GM19328 (cell line): ENCODE measurements at regions not wholly inside any gene's neighbourhood (a gene's known extent, or its start where the extent isn't known, plus 50 kb on each side); places are given as distances from the start of the nearest gene placed in this dataset.

Source experiments
- ATAC-seq: cut with Tn5 transposase; IDR thresholded peaks from one replicate; pipeline ENCODE4 v1.9.1; 2021; ENCODE audit warnings: mild to moderate bottlenecking, moderate library complexity; ENCODE audit not compliant: unreplicated experiment

DNA sequence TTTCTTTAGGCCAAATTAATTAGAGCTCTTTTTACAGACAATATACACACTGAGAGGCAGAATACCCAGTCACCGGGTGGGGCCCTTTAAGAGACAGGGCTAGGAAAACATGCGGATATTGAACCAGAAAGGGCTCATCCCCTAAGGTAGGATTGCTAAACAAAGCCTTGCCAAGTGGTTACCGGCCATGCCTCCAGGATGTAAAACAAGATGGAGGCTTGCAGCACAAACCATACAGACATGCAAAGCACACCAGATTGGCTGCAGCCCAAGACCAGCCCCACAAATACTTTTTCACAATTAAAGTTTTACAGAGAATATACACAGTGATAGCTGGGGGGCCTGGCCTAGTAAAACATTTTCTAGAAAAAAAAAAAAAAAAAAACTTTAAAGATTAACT, 210.0 kb downstream of the KLHL4 start:
- no peak for ATAC-seq

DNA sequence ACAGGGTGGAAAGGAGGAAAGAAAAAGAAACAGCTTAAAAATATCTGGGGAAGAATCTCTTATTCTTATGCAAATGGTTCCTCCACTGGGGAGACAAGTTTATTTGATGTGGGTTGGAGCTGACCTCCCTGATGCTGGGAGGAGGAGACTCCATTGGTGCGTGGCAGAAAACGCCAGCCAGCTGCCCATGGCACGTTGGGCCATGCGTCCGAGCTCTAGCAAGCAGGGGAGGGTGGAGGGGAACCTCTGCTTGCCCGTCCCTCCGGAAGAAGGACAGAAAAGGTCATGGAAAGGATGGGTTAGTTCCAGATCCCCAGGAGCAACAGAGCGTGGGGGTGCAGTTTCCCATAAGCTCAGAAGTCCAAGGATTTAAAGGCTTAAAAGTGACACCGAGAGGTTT, 210.4 kb downstream of the KLHL4 start:
- ATAC-seq, result no peak

DNA sequence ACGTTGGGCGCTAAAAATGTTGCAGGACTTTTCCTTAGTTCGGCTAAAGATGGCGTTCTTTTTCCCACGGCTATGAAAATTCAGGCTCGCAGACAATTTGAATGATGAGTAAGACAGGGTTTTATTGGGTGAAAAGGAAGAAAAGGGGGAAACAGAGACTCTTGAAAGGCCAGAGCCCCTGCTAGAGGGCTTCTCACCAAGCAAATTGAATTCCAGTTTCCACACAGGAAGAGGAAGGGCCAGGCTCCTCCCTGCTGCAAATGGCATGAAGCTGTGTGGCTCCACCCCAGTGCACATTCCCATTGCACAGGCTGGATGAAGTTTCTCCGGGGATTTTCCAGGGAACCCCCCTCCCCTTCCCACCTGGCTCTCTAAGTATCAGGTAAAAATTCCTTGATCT, 210.9 kb downstream of the KLHL4 start:
- ATAC-seq, result no peak

DNA sequence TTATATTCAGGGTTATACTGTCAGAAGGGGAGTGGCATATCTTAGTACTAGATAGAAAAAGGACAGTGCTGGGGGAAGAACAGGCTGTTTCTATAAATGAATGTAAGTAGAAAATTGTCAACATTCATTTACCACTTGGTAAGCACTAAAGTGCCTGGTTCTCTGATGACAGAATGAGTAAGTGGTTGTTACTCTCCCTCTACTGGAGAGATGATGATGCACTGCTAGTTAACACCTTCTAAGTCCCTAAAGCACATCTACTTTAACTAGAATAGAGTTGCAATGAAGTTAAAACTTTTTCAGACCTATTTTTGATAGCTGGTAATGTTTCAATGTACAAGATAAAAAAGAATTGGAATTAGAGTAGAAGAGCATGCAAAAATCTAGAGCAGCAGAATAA, 214.5 kb downstream of the KLHL4 start:
- ATAC-seq, result no peak

DNA sequence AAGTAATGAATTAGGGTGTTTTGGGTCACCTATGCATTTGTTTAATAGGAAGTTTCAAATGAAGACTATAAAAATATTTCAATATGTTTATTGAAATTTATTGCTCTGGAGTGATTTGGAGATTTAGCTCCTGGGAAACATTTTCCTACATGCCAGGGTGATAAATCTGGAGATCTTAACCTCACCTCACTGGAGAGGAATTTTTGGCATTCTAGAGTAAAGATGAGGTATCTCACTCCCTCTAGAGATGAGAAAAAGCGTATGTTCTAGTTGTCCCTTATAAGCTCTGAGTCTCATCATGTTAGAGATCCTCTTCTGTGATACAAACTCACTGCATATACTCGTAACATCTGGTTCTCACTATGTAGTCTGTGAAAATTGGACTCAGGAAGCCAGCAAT, 219.0 kb downstream of the KLHL4 start:
- ATAC-seq, result no peak

DNA sequence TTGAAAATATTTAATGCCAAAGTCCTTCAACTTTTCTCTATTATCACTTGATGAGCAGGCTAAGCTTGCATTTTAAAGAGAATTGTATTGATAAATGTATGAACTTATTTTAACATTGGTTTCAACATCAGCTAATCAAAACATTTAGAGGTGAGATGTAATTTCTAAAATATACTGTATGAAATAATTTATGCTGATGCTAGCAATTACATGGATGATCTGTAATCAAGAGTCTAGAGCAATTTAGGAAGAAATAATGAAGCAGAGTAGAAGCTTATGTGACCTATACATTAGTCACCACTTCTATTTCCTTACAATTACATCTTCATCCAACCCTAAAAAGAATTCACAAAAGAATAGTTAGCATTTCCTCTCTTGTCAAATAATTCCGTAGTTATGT, 226.8 kb downstream of the KLHL4 start:
- ATAC-seq, result no peak

DNA sequence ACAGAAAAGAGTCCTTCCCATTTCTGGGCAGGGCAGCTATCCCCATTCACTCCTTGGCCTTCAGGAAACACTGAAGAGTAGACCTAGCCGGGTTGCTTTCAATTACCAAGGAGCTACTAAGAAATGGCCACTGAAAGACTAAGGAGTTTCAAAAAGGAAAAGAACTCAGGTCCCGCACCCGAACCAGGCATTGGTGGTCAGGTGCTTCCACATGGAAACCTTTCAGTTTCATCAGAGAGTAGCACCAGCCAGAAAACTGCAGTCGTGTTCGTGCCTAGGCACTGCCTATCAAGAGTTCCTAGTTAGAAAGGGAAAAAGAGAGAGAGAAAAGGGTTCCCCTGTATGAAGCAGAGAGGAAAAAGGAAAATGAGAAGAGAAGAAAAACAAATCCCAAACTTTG, 237.9 kb downstream of the KLHL4 start:
- ATAC-seq, result no peak

DNA sequence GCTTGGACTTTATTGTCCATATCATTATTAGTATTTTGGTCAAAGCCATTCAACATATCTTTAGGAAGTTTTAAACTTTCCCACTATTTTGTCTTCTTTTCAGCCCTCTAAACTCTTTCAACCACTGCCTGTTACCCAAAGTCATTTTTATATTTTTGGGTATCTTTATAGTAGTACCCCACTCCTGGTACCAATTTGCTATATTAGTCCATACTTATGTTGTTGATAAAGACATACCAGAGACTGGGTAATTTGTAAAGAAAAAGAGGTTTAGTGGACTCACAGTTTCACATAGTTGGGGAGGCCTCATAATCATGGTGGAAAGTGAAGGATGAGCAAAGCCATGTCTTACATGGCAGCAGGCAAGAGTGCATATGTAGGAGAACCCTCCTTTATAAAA, 271.4 kb downstream of the KLHL4 start:
- no peak for ATAC-seq

DNA sequence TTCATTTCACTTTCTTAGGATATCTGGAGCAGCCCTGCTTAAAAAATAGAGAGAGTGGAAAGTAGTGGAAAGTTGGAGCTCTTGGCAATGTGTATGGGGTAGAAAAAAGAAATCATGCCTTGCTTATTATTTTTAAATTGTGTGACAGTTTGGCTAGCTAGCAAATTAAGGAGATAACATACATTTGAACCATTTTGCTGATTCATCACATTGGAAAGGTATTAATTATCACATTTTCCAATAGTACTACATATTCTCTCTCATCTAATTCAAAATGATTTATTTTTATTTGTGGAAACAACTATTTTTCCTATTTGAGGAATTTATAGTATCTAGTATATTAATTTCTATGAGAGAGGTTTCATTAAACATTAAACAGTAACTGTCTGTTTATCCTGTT, 280.4 kb downstream of the KLHL4 start:
- no peak for ATAC-seq

DNA sequence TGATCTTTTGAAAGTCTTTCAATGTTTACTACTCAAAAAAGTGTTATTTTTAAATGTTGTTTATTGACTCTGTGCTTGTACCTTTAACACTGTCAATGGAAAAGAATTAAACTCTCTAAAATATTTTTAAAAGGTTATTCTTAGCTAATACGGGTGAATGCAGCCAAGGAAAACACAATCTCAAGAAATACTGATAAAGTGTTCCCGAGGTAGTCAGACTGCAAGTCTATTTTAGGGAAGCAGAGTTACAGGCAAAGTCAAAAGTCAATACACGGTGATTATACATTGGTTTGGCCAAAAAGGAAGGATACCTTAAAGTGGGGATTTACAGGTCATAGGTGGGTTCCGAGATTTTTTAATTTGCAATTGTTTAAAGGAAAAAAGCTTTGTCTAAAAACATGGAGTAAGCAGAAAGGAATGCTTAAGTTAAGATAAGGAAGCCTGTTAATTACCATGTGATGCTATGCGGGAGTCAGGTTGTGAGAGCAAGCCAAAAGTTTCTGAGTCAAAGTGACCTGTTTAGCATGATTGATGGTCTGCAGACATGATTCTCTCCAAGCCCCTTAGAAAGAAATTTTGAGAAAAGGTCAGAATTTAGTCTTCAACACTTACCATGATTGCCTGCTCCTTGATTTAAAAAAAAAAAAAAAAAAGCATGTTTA, 288.4 kb downstream of the KLHL4 start:
- no peak for ATAC-seq

DNA sequence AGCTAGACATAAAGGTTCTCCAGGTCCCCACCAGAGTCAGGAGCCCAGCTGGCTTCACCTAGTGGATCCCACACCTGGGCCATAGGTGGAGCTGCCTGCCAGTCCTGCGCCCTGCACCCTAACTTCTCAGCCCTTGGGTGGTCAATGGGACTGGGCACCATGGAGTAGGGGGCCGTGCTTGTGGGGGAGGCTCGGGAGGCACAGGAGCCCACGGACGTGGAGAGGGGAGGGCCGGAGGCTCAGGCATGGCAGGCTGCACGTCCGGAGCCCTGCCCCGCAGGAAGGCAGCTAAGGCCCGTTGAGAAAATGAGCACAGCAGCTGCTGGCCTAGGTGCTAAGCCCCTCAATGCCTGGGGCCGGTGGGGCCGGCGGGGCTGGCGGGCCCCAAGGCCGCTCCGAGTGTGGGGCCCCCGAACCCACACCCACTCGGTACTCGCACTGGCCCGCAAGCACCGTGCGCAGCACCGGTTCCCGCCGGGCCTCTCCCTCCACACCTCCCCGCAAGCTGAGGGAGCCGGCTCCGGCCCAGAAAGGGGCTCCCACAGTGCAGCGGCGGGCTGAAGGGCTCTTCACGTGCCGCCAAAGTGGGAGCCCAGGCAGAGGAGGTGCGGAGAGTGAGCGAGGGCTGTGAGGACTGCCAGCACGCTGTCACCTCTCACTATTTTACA, 291.1 kb downstream of the KLHL4 start:
- no peak for ATAC-seq

DNA sequence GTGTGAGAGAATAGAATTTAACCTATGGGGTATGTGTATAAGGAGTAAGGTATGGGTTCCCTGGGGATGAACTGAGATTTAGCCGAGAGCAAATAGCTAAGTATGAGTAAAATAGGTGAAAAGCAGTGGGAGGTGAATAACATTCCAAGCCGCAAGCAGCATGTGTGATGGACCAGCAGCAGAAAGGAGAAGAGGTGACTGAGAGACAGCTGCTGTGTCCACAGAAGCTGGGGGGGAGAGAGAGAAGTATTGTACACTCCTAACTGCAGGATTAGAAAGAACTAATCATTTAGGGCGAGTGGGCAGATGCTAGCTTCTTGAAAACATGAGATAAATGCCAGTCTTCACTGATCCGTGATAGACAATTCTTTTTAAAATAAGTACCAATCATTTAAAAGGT, 296.0 kb downstream of the KLHL4 start:
- no peak for ATAC-seq

DNA sequence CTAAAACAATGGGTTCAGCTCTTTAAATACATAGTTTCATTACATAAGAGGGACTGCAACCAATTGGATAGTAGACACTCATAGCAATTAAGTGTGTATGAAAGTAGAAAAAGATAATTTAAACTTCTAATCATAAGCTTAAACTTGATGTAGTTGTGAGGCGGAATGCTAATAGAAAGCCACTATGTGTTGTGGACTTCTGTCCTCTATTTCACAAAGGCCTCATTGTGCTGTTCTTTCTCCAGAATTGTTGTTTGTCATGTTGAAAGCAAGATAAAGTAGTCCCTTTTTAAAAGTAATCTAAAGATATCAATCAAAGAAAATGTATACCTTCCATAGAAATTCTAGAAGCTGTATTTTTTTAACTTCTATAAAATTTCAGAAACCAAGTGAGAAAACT, 329.4 kb downstream of the KLHL4 start:
- ATAC-seq, result no peak

DNA sequence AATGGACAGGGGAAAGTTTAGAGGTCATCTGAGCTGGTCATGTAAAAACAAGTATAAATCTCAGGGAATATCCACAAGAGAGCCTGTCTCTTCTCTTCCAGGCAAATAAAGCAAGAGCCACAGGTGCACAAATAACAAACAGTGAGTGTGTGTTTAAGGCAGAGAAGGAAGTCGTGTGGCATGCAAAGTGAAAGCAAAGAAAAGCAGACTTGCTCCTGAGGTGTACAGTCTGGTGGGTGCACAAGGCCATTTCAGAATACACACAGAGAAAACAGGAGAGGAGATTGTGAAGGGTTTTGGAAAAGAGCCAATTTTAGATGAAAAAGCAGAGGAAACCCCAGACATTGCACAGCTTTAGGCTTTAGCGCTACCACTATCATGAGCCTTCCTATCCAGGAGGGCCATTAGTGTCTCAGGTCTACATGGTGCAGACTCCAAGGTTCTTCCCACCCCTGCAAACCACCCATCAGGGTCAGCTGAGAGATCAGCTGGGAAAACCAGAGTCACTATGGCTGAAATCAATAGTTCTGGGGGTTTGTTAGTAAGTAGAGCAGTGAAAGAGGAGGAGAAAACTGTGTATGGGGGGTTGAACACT, 355.8 kb downstream of the KLHL4 start:
- ATAC-seq, result no peak

DNA sequence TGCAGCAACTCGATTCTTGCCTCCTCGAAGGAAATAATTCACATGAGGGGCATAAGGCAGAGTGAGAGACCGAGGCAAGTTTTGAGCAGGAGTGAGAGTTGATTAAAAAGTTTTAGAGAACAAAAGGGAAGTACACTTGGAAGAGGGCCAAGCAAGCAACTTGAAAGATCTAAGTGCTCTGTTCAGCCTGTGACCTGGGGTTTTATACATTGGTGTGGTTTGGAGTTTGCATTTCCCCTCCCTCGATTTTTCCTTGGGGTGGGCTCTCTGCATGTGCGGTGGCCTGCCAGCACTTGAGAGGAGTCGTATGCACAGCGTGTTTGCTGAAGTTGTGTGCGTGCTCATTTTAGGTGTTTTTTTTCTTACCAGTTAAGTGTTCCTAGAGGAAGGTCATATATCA, 356.4 kb downstream of the KLHL4 start:
- no peak for ATAC-seq

DNA sequence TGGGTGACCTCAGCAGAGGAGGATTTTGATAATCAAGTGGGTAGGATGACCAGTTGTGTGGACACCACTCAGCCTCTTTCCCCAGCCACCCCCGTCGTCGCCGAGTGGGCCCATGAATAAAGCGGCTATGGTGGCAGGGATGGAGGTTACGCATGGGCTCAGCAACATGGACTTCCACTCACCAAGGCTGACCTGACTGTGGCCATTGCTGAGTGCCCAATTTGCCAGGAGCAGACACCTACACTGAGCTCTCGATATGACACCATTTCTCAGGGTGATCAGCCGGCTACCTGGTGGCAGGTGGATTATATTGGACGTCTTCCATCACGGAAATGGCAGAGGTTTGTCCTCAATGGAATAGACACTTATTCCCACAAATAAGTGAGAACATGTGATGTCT, 361.3 kb downstream of the KLHL4 start:
- ATAC-seq, result no peak

DNA sequence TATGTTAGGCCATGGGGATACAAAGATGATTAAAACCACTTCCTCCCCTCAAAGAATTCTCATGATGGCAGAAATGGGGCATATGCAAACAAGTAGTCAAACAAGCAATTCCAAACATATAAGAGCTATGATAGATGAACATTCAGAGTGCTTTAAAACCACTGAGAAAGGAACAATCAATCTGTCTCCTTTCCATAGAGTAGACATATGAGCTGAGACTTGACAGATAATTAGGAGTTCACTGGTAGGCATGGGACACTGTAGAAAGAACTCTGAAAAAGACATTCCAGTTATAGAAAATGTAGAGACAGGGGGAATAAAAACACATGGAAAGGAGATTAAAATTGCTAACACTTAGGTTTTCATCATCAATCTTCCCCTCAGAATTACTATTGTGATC, 372.8 kb downstream of the KLHL4 start:
- no peak for ATAC-seq

DNA sequence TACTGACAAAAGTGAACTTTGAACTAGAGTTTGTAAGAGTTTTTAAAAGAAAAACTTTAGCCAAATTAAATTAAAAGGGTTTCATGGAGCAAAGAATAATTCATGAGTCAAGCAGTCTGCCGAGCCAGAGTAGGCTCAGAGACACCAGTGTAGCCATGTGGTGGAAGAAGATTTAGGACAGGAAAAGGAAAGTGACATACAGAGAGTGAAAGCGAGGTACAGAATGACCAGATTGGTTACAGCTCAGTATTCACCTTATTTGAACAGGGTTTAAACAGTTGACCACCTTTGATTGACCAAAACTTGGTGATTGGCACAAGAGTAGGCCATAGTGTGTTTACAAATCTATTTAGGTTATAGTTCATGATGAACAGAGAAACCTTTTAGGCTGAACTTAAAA, 377.8 kb downstream of the KLHL4 start:
- ATAC-seq, result no peak

DNA sequence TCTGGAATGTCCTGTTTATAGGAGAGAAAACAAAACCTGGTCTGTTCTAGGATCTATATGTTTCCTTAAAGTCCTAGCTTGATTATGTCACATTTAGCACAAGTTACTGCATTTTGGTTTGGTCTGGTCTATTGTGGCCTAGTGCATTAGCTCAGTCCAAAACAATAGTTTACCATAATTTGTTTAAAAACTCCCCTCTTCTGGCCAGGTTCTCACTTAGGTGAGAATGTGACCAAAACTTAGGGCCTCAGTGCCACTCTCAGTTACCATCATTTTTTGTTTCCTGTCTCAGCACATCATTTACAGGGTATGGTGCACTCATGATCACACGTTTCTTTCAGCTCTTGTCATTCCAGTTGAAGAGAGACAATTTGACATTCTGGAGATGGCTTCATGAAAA, 378.5 kb downstream of the KLHL4 start:
- ATAC-seq, result no peak

DNA sequence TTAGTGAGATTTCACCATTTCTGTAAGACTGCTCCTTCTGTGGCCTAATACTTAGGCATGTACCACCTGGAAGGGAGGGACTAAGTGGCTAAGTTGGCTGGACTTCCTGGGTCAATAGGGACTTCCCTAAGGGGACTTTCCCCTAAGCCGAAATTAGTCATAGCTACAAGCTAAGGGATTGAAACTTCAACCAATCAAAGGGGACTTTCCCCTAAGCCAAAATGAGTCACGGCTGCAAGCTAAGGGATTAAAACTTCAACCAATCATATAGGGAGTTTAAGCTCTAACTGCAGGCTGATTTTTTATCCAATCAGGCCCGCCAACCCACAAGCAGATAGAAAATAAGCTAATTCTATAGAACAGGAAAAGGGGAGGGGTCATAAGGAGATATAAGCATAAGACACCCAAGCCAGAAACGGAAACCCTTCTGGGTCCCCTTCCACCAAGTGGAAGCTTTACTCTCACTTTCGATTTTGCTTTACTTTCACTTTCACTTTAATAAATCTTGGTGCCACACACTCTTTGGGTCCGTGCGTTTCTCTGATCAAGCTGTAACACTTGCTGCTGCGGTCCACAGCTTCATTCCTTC, 382.8 kb downstream of the KLHL4 start:
- peak; percentile 64 for ATAC-seq

DNA sequence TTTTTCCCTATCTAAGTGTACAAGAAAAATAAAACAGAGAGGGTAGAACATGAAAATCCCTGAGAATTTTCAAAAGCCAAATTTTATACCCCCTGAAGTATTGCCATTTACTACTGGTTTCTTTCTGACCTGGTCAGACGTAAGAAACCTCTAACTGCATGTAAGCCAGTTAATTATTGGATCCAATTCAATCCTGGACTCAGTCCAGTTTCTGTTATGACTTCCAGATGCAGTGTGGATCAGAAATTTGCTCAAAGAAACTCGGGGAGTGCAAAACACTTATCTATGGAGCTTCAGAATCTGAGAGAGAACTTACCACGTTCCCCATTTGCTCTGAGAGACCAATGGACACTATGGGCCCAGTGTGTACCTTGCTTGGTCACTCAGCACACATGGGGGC, 383.5 kb downstream of the KLHL4 start:
- ATAC-seq, result no peak

DNA sequence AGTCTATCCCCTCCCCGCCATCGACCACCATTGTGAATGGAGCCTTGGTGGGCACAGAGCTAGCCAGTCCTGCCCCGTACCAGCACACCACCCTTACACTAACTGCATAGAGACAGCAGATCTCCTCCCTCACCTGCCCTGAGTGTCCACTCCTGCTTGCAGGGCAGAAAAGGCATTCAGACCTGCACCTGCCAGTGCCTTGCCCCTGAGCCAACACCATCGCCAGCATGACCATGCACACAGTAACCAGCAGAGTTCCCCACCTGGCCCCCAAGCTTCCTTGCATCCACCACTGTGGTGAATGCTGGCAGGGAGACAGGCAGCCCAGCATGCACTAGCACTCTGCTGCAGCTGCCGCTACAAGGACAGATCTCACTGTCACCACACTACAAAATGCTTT, 397.1 kb downstream of the KLHL4 start:
- no peak for ATAC-seq
